NCI-H187 treated with DMSO at 0.1 percent for 48 hours (cell line): ENCODE measurements at regions not wholly inside any gene's neighbourhood (a gene's known extent, or its start where the extent isn't known, plus 50 kb on each side); places are given as distances from the start of the nearest gene placed in this dataset.

Source experiments
- DNase-seq: peaks from one replicate; lab custom pipeline; 2025; lab: John Stamatoyannopoulos, UW

GRCh38 chr10:83367036-83367435 is 772.3 kb upstream of the GHITM start:
- DNase-seq: no peak

- no peak for DNase-seq
Measured at GRCh38 chr10:83371696-83372490, 767.4 kb upstream of the GHITM start.

GRCh38 chr10:83372646-83373045 is 766.7 kb upstream of the GHITM start:
- DNase-seq: no peak

GRCh38 chr10:83373671-83374070 is 765.6 kb upstream of the GHITM start:
- no peak for DNase-seq

- no peak for DNase-seq
Measured at GRCh38 chr10:83374741-83375140, 764.6 kb upstream of the GHITM start.

- no peak for DNase-seq
Measured at GRCh38 chr10:83375274-83375673, 764.0 kb upstream of the GHITM start.

GRCh38 chr10:83397806-83398205 is 741.5 kb upstream of the GHITM start:
- no peak for DNase-seq

- no peak for DNase-seq
Measured at GRCh38 chr10:83410570-83410969, 728.7 kb upstream of the GHITM start.

GRCh38 chr10:83425306-83425705 is 714.0 kb upstream of the GHITM start:
- DNase-seq: no peak

- DNase-seq: no peak
Measured at GRCh38 chr10:83427101-83427500, 712.2 kb upstream of the GHITM start.

GRCh38 chr10:83432261-83433045 is 706.9 kb upstream of the GHITM start:
- no peak for DNase-seq

GRCh38 chr10:83433705-83434104 is 705.6 kb upstream of the GHITM start:
- DNase-seq: no peak

GRCh38 chr10:83448013-83448412 is 691.3 kb upstream of the GHITM start:
- DNase-seq: no peak

- no peak for DNase-seq
Measured at GRCh38 chr10:83458611-83459010, 680.7 kb upstream of the GHITM start.

GRCh38 chr10:83459124-83459523 is 680.2 kb upstream of the GHITM start:
- no peak for DNase-seq

GRCh38 chr10:83469728-83470331 is 669.5 kb upstream of the GHITM start:
- no peak for DNase-seq

GRCh38 chr10:83476211-83476610 is 663.1 kb upstream of the GHITM start:
- no peak for DNase-seq

GRCh38 chr10:83489161-83489560 is 650.1 kb upstream of the GHITM start:
- DNase-seq: no peak

GRCh38 chr10:83492004-83492403 is 647.3 kb upstream of the GHITM start:
- DNase-seq: no peak

- DNase-seq: no peak
Measured at GRCh38 chr10:83512681-83513080, 626.6 kb upstream of the GHITM start.

- DNase-seq: no peak
Measured at GRCh38 chr10:83515001-83515400, 624.3 kb upstream of the GHITM start.

GRCh38 chr10:83516788-83517187 is 622.5 kb upstream of the GHITM start:
- DNase-seq: no peak

- DNase-seq: no peak
Measured at GRCh38 chr10:83517456-83517855, 621.9 kb upstream of the GHITM start.
